ENCODE measurements at regions not wholly inside any gene's neighbourhood (a gene's known extent, or its start where the extent isn't known, plus 50 kb on each side); places are given as distances from the start of the nearest gene placed in this dataset.

GRCh38 chr13:34459856-34460255, 482.2 kb upstream of the NBEA start:
- TF ChIP-seq GATA2 (IDR thresholded peaks at IDR 0.05; ENCODE audit: low read depth, low read length) (no peak), GATA3 (IDR thresholded peaks at IDR 0.05; ENCODE audit: low read depth, low read length) (no peak)

GRCh38 chr13:34462843-34463242, 479.2 kb upstream of the NBEA start:
- no peak for TF ChIP-seq GATA3 (IDR thresholded peaks at IDR 0.05; ENCODE audit: low read depth, low read length)
- TF ChIP-seq GATA2 (IDR thresholded peaks at IDR 0.05; ENCODE audit: low read depth, low read length) = no peak

GRCh38 chr13:34464011-34464410, 478.1 kb upstream of the NBEA start:
- TF ChIP-seq GATA2 (IDR thresholded peaks at IDR 0.05; ENCODE audit: low read depth, low read length) (no peak), GATA3 (IDR thresholded peaks at IDR 0.05; ENCODE audit: low read depth, low read length) (no peak)

- TF ChIP-seq GATA2 (IDR thresholded peaks at IDR 0.05; ENCODE audit: low read depth, low read length) = no peak
- no peak for TF ChIP-seq GATA3 (IDR thresholded peaks at IDR 0.05; ENCODE audit: low read depth, low read length)
These were observed 476.6 kb upstream of the NBEA start for GRCh38 chr13:34465423-34465922.

GRCh38 chr13:34466301-34466700, 475.8 kb upstream of the NBEA start:
- TF ChIP-seq GATA2 (IDR thresholded peaks at IDR 0.05; ENCODE audit: low read depth, low read length) (no peak), GATA3 (IDR thresholded peaks at IDR 0.05; ENCODE audit: low read depth, low read length) (no peak)

GRCh38 chr13:34467450-34468083, 474.5 kb upstream of the NBEA start:
- TF ChIP-seq GATA2 (IDR thresholded peaks at IDR 0.05; ENCODE audit: low read depth, low read length) (no peak), GATA3 (IDR thresholded peaks at IDR 0.05; ENCODE audit: low read depth, low read length) (no peak)

- TF ChIP-seq GATA3 (IDR thresholded peaks at IDR 0.05; ENCODE audit: low read depth, low read length) (peak; percentile 52; the same call in 1 of the 2 replicates), GATA2 (IDR thresholded peaks at IDR 0.05; ENCODE audit: low read depth, low read length) (no peak; the same call in 1 of the 2 replicates)
These were observed 472.7 kb upstream of the NBEA start for GRCh38 chr13:34469196-34469986.

GRCh38 chr13:34474187-34474868, 467.7 kb upstream of the NBEA start:
- TF ChIP-seq GATA3 (IDR thresholded peaks at IDR 0.05; ENCODE audit: low read depth, low read length) = no peak
- TF ChIP-seq GATA2 (IDR thresholded peaks at IDR 0.05; ENCODE audit: low read depth, low read length) = no peak

- TF ChIP-seq GATA2 (IDR thresholded peaks at IDR 0.05; ENCODE audit: low read depth, low read length) = no peak
- TF ChIP-seq GATA3 (IDR thresholded peaks at IDR 0.05; ENCODE audit: low read depth, low read length) = no peak
These were observed 463.7 kb upstream of the NBEA start for GRCh38 chr13:34478376-34478775.

GRCh38 chr13:34502011-34502410, 440.1 kb upstream of the NBEA start:
- TF ChIP-seq GATA2 (IDR thresholded peaks at IDR 0.05; ENCODE audit: low read depth, low read length) (no peak), GATA3 (IDR thresholded peaks at IDR 0.05; ENCODE audit: low read depth, low read length) (no peak)

- TF ChIP-seq GATA3 (IDR thresholded peaks at IDR 0.05; ENCODE audit: low read depth, low read length) (no peak), GATA2 (IDR thresholded peaks at IDR 0.05; ENCODE audit: low read depth, low read length) (no peak)
These were observed 439.4 kb upstream of the NBEA start for GRCh38 chr13:34502621-34503020.

- TF ChIP-seq GATA3 (IDR thresholded peaks at IDR 0.05; ENCODE audit: low read depth, low read length) (no peak), GATA2 (IDR thresholded peaks at IDR 0.05; ENCODE audit: low read depth, low read length) (no peak)
These were observed 435.3 kb upstream of the NBEA start for GRCh38 chr13:34506796-34507195.

- no peak for TF ChIP-seq GATA2 (IDR thresholded peaks at IDR 0.05; ENCODE audit: low read depth, low read length)
- no peak for TF ChIP-seq GATA3 (IDR thresholded peaks at IDR 0.05; ENCODE audit: low read depth, low read length)
These were observed 434.4 kb upstream of the NBEA start for GRCh38 chr13:34507630-34508029.

- no peak for TF ChIP-seq GATA2 (IDR thresholded peaks at IDR 0.05; ENCODE audit: low read depth, low read length)
- TF ChIP-seq GATA3 (IDR thresholded peaks at IDR 0.05; ENCODE audit: low read depth, low read length) = no peak
These were observed 429.3 kb upstream of the NBEA start for GRCh38 chr13:34512817-34513216.

Data from SH-SY5Y (cell line).